Choroid plexus epithelial cell (primary cell): ENCODE measurements at regions not wholly inside any gene's neighbourhood (a gene's known extent, or its start where the extent isn't known, plus 50 kb on each side); places are given as distances from the start of the nearest gene placed in this dataset.

Source experiments
- DNase-seq: peaks from one replicate; pipeline ENCODE4 v3.0.0-alpha.2; 2010; ENCODE audit warnings: low read depth
- H3K4me3 ChIP-seq: 2 replicates; pipeline ENCODE4 v1.5.1; 2011; ENCODE audit warnings: low read depth, mild to moderate bottlenecking, control low read depth, low read length, moderate library complexity
- TF ChIP-seq, protein P1 (sequence below): conservative IDR thresholded peaks from 2 replicates; pipeline ENCODE4 v1.5.1; 2011; ENCODE audit warnings: low read depth, mild to moderate bottlenecking, control low read depth, inconsistent platforms, low read length, moderate library complexity

DNA sequence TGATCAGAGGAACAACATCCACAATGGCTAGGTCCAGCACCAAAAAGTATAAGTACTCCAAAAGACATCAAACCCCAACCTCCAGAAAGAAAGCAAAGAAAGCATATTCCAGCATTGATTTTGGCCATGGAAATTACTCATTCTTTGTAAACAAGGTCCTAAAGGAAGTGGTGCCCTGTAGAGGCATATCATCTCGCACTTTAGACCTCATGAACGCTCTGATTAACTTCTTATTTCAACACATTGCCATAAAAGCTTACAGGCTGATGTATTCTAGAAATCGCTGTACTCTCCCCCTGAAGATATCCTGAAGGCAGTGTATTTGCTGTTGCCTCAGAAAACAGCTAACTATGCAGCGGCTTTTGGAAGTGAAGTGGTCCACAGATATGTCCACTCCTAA lies 82.7 kb upstream of the TNPO1 start:
- TF ChIP-seq, protein P1, sequence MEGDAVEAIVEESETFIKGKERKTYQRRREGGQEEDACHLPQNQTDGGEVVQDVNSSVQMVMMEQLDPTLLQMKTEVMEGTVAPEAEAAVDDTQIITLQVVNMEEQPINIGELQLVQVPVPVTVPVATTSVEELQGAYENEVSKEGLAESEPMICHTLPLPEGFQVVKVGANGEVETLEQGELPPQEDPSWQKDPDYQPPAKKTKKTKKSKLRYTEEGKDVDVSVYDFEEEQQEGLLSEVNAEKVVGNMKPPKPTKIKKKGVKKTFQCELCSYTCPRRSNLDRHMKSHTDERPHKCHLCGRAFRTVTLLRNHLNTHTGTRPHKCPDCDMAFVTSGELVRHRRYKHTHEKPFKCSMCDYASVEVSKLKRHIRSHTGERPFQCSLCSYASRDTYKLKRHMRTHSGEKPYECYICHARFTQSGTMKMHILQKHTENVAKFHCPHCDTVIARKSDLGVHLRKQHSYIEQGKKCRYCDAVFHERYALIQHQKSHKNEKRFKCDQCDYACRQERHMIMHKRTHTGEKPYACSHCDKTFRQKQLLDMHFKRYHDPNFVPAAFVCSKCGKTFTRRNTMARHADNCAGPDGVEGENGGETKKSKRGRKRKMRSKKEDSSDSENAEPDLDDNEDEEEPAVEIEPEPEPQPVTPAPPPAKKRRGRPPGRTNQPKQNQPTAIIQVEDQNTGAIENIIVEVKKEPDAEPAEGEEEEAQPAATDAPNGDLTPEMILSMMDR, result no peak
- no peak for DNase-seq
- H3K4me3 ChIP-seq, result no peak overlapping the region

DNA sequence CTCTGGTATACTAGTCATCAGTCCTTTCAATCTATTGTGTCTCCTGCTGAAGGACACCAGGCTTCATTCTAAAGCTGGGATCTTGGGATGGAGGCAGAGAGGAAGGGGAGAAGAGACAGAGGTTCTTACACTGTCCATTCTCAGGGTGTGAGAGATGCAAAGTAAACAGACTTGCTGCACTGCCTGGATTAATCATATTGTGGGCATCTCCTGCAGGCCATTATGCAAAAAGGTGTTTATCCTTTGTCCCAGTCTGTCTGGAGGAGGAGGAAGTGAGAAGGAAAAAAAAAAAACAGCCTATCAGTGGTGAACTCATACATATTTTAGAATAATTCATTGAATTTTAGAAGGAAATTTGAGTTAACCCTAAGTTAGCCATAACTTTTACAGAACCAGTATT lies 92.9 kb upstream of the TNPO1 start:
- no peak for DNase-seq
- TF ChIP-seq, protein P1, result no peak
- H3K4me3 ChIP-seq, result no peak overlapping the region

DNA sequence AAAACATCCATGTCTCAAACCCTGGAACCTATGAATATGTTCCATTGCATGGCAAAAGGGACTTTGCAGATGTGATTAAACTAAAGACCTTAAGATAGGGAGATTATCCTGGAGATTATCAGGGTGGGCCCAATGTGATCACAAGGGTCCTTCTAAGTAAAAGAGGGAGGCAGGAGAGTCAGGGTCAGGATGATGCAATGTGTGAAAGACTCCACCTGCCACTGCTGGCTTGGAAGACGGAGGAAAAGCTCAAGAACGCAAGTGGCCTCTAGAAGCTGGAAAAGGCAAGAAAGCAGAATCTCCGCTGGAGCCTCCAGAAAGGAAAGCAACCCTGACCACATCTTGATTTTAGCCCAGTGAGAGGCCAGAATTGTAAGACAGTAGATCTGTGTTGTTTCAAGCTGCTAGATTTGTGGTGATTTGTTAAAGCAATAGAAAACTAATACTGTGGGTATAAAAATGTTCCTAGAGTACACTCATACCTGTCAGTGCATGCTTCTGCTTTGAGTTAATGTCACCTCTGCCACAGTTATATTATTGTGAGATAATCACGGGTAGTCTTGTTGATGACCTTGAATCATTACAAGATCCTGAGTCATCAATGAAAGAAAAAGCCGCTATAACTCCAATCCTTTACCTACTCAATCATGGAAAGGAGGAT lies 93.5 kb upstream of the TNPO1 start:
- TF ChIP-seq, protein P1, result no peak
- no peak overlapping the region for H3K4me3 ChIP-seq
- DNase-seq, result no peak

DNA sequence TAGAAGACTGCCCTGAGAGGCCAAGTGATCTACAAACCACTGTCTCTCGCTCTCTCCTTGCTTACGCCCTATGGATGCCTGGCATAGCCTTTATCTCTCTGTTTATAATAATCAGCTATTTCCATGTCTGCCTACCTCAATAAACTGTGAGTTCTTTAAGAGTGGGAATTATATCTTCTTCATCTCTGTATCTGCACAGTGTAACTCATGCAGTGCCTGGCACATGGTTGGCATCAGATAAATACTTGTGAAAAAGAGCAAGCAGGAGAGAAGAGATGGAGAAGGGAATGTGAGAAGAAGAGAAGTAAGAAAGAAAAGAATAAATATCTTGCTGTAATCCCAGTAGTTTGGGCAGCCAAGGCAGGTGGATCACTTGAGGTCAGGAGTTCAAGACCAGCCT lies 94.6 kb upstream of the TNPO1 start:
- TF ChIP-seq, protein P1, result no peak
- no peak for DNase-seq
- no peak overlapping the region for H3K4me3 ChIP-seq

DNA sequence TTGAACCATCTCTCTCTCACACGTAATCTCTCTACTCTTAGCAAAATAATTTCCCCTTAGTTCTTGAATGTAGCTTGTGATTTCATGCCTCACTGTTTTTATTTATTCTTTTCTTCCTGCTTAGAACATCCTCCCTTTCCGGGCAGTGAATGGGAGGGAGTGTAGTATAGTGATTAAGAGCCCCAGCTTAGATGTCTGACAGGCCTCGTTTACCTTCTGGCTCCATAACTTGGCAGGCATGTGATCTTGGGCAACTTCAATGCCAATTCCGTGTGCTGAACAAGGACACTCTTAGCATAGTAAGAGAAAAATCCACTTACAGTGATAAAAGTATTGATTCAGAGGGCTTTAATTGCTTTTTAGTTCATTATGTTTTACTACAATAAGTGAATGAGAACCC lies 96.3 kb upstream of the TNPO1 start:
- TF ChIP-seq, protein P1, result no peak
- no peak overlapping the region for H3K4me3 ChIP-seq
- no peak for DNase-seq

DNA sequence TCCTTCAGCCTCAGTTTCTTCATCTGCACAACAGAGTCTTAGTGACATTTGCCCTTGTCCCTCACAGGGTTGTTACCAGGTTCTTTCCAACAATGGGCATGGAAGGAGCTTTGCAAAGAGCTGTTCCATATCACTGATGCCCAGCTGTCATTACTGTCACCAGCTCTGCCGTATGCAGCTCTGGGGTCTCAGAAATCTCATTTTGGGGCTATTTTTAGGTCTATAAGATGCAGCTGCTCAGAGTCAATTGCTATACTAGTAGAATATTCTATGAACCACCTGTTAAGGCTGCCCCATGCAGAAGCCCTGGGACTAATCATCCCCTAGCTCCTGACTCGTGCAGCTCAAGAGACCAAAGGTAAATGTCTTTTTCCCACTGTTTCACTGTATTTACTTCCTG lies 105.1 kb upstream of the TNPO1 start:
- no peak for DNase-seq
- TF ChIP-seq, protein P1, result no peak
- no peak overlapping the region for H3K4me3 ChIP-seq

DNA sequence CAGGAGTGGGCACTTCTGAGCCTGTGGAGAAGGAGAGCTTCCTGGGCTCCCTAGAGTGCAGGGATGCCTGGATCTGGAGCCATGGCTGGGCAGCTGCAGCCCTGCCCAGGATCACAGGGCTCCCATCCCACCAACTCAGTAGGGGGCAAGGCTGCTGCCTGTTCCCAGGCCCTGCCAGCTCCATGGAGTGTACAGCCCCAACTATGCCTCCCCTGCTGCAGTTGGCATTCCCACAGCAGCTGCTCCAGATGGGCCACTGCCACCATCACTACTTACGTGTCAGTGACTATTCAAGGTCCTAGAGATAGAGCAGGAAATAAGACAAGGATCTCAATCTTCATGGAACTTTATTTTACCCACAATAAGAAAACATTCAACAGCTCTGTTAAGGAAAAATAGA lies 107.1 kb upstream of the TNPO1 start:
- TF ChIP-seq, protein P1, result no peak
- DNase-seq, result no peak
- H3K4me3 ChIP-seq, result no peak overlapping the region
